Common myeloid progenitor, CD34-positive (primary cell): ENCODE measurements at regions not wholly inside any gene's neighbourhood (a gene's known extent, or its start where the extent isn't known, plus 50 kb on each side); places are given as distances from the start of the nearest gene placed in this dataset.

ENCODE experiments used
- CTCF ChIA-PET: fragments of 350-600 bp; sonication (Branson Sonifier 250); formaldehyde crosslinking; loops from one replicate; lab custom pipeline; 2021; ENCODE audit warnings: antibody characterized with exemption; lab: Charles Lee
- POLR2A ChIA-PET: fragments of 350-600 bp; sonication (Branson Sonifier 250); formaldehyde crosslinking; loops from one replicate; lab custom pipeline; 2021; ENCODE audit warnings: antibody characterized with exemption; lab: Charles Lee
- DNase-seq, 3 donors: peaks; one replicate each; pipeline versions ENCODE4 v3.0.0 to v3.0.0-alpha.2; 2013
- H3K27ac ChIP-seq, 2 experiments: 1 replicate in 1 of 2; 2 replicates in 1 of 2; pipeline ENCODE4 v1.7.0; 2013; ENCODE audit warnings: inconsistent platforms in 2 of 2, low read length in 2 of 2, mild to moderate bottlenecking in 2 of 2, low read depth in 1 of 2, moderate library complexity in 1 of 2; ENCODE audit not compliant: severe bottlenecking in 2 of 2, insufficient read depth in 1 of 2, poor library complexity in 1 of 2
- H3K27me3 ChIP-seq, 5 experiments: replicated peaks in 2 of 5; 1 replicate in 3 of 5; 2 replicates in 2 of 5; pipeline versions ENCODE4 v1.6.1 to v1.7.0; 2013; ENCODE audit warnings: low read length in 4 of 5, mild to moderate bottlenecking in 2 of 5, moderate library complexity in 2 of 5, inconsistent platforms in 1 of 5; ENCODE audit not compliant: insufficient read depth in 5 of 5, control insufficient read depth in 4 of 5
- H3K36me3 ChIP-seq, 4 experiments: 1 replicate in 2 of 4; 2 replicates in 2 of 4; pipeline versions ENCODE4 v1.6.1 to v1.7.0; 2013; ENCODE audit warnings: low read length in 3 of 4, control low read depth in 1 of 4, mild to moderate bottlenecking in 1 of 4; ENCODE audit not compliant: control insufficient read depth in 4 of 4, insufficient read depth in 4 of 4
- H3K4me1 ChIP-seq, 4 experiments: 1 replicate in 3 of 4; 2 replicates in 1 of 4; pipeline versions ENCODE4 v1.6.1 to v1.7.1; 2013; ENCODE audit warnings: low read length in 3 of 4, mild to moderate bottlenecking in 3 of 4, control low read depth in 1 of 4, inconsistent platforms in 1 of 4, moderate library complexity in 1 of 4; ENCODE audit not compliant: control insufficient read depth in 4 of 4, insufficient read depth in 4 of 4; ENCODE audit errors: control extremely low read depth in 1 of 4
- H3K4me3 ChIP-seq, 7 experiments: 1 replicate in 4 of 7; 2 replicates in 3 of 7; pipeline versions ENCODE4 v1.5.1 to v1.7.0; 2013; ENCODE audit warnings: mild to moderate bottlenecking in 7 of 7, low read length in 6 of 7, moderate library complexity in 6 of 7, inconsistent platforms in 2 of 7, low read depth in 2 of 7, control low read depth in 1 of 7; ENCODE audit not compliant: insufficient read depth in 4 of 7, control insufficient read depth in 1 of 7; ENCODE audit errors: extremely low read depth in 1 of 7
- H3K9me3 ChIP-seq, 5 experiments: 1 replicate in 4 of 5; 2 replicates in 1 of 5; pipeline versions ENCODE4 v1.6.1 to v1.7.1; 2013; ENCODE audit warnings: low read length in 4 of 5, mild to moderate bottlenecking in 2 of 5, inconsistent platforms in 1 of 5, low read depth in 1 of 5, moderate library complexity in 1 of 5; ENCODE audit not compliant: control insufficient read depth in 4 of 5, insufficient read depth in 2 of 5; ENCODE audit errors: control extremely low read depth in 1 of 5
- WGBS: methylation state at CpG from one replicate; pipeline ENCODE4 v1.1.5; 2013; ENCODE audit not compliant: insufficient coverage; 5-methylcytosine and 5-hydroxymethylcytosine counted together

DNA sequence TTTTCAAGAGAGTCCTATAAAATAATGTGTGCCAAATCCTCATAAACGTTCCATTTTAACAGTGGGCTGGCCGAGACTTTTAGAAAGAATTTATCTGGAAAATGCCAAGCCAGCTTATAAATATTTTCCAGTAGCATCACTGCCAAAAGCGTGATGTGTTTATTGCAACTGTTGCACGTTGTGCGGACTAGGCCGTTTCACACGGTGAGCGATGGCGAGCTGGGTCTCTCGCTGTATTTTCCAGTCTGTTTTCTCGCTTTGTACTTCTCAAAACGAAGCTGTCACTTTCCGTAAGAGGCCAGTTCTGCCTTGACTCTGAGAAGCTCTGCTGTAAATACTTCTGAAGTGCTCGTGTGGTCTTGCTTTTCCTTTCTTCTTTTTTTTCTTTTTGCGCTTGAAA, 65.0 kb upstream of the ZNF236 start:
- ChIA-PET POLR2A (no interaction called here), CTCF (no interaction called here)
- Histone ChIP-seq H3K27ac (no peak overlapping the region), H3K4me1 (no peaks in the 10 kb centered on the region), H3K9me3 (peaks cover 0 to 8% (median 0%) of the 10 kb centered on the region in 5 experiments), H3K4me3 (no peak overlapping the region), H3K27me3 (no peaks in the 10 kb centered on the region), H3K36me3 (no peaks in the 10 kb centered on the region)
- 96% methylated on average over 15 of the region's 15 CpGs for WGBS
- no peak for DNase-seq

DNA sequence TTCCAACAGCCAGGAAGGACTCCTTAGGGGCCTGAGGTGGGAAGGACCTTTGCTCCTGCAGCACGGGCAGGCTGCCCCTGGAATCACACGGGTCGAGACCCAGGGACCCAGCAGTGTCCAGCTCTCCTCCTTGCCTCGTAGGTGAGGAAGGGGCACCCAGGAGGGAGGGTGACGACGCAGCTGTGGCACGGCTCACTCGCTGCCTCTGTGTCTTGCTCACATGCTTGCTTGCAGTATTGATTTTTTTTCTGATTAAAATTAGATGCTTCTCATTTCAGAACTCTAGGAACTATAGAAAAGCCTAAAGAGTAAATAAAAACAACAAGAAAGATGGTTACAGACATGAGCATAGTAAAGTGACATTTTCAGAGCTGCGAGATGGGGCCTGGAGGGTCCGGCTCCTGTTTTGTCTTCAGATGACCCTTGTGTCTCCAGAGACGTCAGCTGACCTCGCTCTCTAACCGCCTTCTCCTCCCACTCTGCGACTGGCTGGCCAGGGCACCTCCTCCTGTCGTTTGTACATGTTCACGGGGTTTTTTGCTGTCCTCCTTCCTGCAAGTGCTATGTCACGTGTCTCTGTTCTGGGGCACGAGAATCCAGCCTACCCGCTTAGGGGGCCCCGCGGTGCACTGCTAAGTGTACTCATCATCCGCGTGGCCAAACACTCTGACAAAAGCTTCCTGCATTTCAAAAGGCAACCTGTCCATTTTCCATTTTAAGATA, 65.7 kb upstream of the ZNF236 start:
- WGBS: 98% methylated on average over 17 of the region's 23 CpGs
- POLR2A ChIA-PET: no interaction called here
- Histone ChIP-seq H3K27ac (no peak overlapping the region), H3K36me3 (no peaks in the 10 kb centered on the region), H3K9me3 (peaks cover 0 to 10% (median under 1%) of the 10 kb centered on the region in 5 experiments), H3K4me1 (no peaks in the 10 kb centered on the region), H3K4me3 (no peak overlapping the region), H3K27me3 (no peaks in the 10 kb centered on the region)
- CTCF ChIA-PET: no interaction called here
- no peak for DNase-seq

DNA sequence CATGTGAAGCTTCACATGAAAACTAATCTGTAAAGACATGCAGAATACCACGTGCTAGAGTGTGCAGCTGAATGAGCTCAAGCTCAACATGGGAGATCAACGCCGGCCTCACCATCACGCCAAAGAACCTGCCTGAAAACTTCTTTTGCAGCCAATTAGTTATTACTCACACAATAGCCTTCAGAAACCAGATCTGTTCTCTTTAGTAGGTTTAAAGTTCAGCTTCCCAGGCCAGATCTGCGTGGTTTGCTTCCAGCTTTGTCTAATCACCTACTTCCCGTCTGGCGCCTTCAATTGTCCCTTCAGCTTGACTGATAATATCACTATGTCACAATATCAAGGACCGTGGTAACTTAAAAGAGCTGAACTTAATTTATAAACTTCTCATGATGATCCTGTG, 68.0 kb upstream of the ZNF236 start:
- no peak overlapping the region for H3K27ac ChIP-seq
- H3K4me1 ChIP-seq: no peaks in the 10 kb centered on the region
- POLR2A ChIA-PET: no interaction called here
- peaks cover 0 to 26% (median 9%) of the 10 kb centered on the region in 5 experiments for H3K9me3 ChIP-seq
- CTCF ChIA-PET: no interaction called here
- no peaks in the 10 kb centered on the region for H3K36me3 ChIP-seq
- WGBS: 100% methylated on average over 4 of the region's 8 CpGs
- H3K27me3 ChIP-seq: no peaks in the 10 kb centered on the region
- H3K4me3 ChIP-seq: no peak overlapping the region
- no peak for DNase-seq

DNA sequence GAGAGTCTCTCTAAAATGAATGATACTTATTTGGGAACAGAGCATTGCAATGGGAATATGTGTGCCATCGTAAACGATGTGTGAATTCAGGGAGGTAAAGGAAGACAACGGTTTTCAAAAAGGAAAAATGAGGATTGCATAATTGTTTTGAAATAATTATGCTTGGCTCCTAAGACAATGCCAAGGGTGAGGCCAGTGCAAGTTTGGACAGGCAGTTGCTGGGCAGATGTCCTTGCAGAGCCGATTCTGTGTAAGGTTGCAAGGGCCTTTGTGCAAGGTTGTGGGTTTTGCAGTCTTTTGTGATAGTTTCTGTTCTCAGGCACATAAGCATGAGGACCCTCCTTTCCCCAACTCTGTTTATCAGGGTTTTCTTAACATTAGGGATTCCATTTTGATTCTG, 70.0 kb upstream of the ZNF236 start:
- Histone ChIP-seq H3K4me1 (no peaks in the 10 kb centered on the region), H3K27ac (no peak overlapping the region), H3K27me3 (no peaks in the 10 kb centered on the region), H3K4me3 (no peak overlapping the region), H3K9me3 (peaks cover 2 to 30% (median 9%) of the 10 kb centered on the region in 5 experiments), H3K36me3 (no peaks in the 10 kb centered on the region)
- POLR2A ChIA-PET: no interaction called here
- CTCF ChIA-PET: no interaction called here
- 100% methylated on average over 4 of the region's 4 CpGs for WGBS
- DNase-seq: no peak

DNA sequence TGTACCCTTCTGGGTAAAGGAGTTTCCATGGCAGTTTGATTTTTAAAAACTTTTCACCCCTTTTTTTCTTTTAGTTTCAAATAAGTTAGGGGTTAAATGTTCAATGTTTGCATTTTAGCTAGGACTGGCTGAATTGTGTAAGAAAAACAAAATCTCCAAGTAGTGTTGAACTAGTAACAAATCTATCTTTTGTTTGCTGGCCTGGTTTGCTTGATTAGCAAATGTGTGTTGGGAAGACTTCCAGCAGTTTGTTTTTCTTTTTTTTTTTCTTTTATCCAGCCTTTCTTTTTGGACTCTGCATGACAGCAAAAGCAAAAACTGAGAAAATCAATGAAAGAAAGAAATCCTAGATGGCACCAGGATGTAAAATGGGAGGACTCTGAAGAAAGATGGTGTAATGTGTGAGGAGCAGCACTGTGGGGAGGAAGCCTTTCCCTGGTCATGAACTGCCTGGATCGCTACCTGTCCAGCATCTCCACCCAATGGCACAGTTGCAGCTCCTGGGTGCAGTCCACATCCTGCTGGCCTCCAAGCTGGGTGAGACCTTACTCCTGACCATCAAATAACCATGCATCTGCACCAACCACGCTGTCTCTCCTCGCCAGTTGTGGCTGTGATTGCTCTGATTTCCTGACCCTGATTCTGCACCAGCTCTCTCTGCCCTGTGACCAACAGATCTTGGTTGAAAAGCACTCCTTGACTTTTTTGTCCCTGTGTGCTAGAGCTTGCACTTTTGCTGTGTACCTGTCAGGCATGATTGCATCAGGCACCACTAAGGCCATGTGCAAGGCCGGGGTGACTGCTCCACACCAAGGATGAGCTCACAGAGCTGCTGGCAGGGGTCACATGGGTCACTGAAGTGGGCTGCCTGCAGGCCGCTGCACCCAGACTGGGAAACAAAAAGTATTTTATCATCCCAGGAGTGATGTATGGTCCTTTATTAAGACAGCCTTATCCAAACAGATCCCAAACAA, 71.2 kb upstream of the ZNF236 start:
- H3K27ac ChIP-seq: no peak overlapping the region
- no peaks in the 10 kb centered on the region for H3K36me3 ChIP-seq
- no peaks in the 10 kb centered on the region for H3K4me1 ChIP-seq
- ChIA-PET POLR2A (no interaction called here), CTCF (interaction anchor here (0.7 kb wide), 1 partner anchor 74 kb away, joined by 3 read pairs; no protein-coding TSS in a partner anchor)
- no peak for DNase-seq
- 95% methylated on average over 5 of the region's 5 CpGs for WGBS
- peaks cover 2 to 32% (median 9%) of the 10 kb centered on the region in 5 experiments for H3K9me3 ChIP-seq
- H3K27me3 ChIP-seq: no peaks in the 10 kb centered on the region
- H3K4me3 ChIP-seq: no peak overlapping the region

DNA sequence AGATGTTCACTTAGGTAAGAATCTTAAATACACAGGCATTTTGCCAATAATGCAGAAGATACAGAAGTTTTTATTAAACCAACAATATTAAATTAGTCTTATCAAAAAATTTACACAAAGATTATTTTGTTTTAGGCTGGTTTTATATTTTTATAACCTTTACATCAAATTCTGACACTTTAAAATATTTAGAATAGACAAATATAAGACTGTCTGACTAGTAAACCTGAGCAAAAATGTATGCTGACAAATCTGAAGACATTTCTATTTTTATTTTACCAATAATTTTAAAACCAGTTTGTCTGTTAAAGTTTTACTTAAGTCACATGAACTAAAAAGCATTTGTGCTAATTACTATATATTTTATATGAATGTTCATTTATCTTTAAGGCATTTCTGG, 72.1 kb upstream of the ZNF236 start:
- no peaks in the 10 kb centered on the region for H3K4me1 ChIP-seq
- no peak overlapping the region for H3K4me3 ChIP-seq
- POLR2A ChIA-PET: no interaction called here
- no peaks in the 10 kb centered on the region for H3K27me3 ChIP-seq
- H3K9me3 ChIP-seq: peaks cover 2 to 32% (median 9%) of the 10 kb centered on the region in 5 experiments
- CTCF ChIA-PET: interaction anchor here (0.7 kb wide), 1 partner anchor 75 kb away, joined by 3 read pairs; no protein-coding TSS in a partner anchor
- no peak overlapping the region for H3K27ac ChIP-seq
- DNase-seq: no peak
- no peaks in the 10 kb centered on the region for H3K36me3 ChIP-seq

DNA sequence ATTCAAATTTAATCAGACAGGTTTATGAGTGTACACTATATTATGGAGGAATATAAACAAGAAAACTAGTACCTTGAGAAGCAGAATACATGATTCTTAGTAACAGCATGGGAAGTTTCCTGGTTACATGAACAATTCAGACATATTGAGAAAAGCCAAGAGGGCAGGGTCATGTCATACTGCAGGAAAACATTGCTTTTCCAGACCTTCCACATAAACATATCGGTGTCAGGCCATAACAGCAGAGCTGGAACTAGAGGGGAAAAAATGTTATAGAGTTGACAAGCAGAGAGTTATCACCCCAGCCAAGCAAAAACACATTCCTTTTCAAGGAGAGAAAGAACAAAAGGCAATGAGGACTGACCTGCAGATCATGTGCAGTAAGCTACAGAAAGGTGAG, 74.7 kb upstream of the ZNF236 start:
- Histone ChIP-seq H3K36me3 (no peaks in the 10 kb centered on the region), H3K4me3 (no peak overlapping the region), H3K27me3 (no peaks in the 10 kb centered on the region), H3K27ac (no peak overlapping the region), H3K9me3 (peaks cover 2 to 31% (median 9%) of the 10 kb centered on the region in 5 experiments), H3K4me1 (no peaks in the 10 kb centered on the region)
- ChIA-PET CTCF (no interaction called here), POLR2A (no interaction called here)
- whole genome bisulfite sequencing: no CpG with 5 or more reads among the region's 1 CpG
- DNase-seq: no peak
